ENCODE measurements at regions not wholly inside any gene's neighbourhood (a gene's known extent, or its start where the extent isn't known, plus 50 kb on each side); places are given as distances from the start of the nearest gene placed in this dataset.

DNA sequence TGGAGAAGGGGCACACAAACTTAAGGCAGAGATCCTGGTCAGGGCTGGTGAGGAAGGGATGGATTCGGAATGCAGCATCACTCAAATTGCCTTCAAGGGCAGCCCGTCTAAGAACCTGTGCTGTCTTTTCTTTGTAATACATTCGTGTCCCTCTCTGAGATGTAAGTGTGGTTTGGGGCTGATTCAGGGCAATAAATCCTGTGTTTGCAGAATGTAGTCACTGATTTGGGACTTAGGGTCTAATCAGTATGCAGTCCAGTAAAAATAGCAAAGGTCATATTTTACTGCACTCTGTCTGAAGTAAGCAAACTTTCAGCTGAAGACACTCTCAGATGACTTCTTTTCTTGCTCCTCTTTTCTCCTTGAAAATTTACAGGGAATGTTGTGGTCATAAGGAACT lies 93.8 kb upstream of the C1QTNF9B start:
- H3K36me3 ChIP-seq (ENCODE audit: control insufficient read depth, low read length), result no peaks in the 10 kb centered on the region
- H3K9me2 ChIP-seq (replicated peaks; ENCODE audit: control insufficient read depth, low read length), result no peaks in the 10 kb centered on the region
- no peaks in the 10 kb centered on the region for H3K79me2 ChIP-seq (ENCODE audit: control insufficient read depth, low read length)
- H3K27me3 ChIP-seq (ENCODE audit: control insufficient read depth, low read length), result peaks cover 28% of the 10 kb centered on the region; the same call in 1 of the 2 replicates
- no peaks in the 10 kb centered on the region for H3K4me1 ChIP-seq (ENCODE audit: control insufficient read depth, low read length)
- no peaks in the 10 kb centered on the region for H4K20me1 ChIP-seq (ENCODE audit: control insufficient read depth, insufficient read depth, low read depth, low read length)
- no peak overlapping the region for H3K4me2 ChIP-seq (ENCODE audit: low read length)
- H3K9me3 ChIP-seq (ENCODE audit: control insufficient read depth, insufficient read depth, low read length), result no peaks in the 10 kb centered on the region
- H3K4me3 ChIP-seq (ENCODE audit: low read length), result no peak overlapping the region
- H3K27ac ChIP-seq (ENCODE audit: low read depth, low read length), result no peak overlapping the region
- no peaks in the 10 kb centered on the region for H3F3A ChIP-seq (ENCODE audit: control insufficient read depth, insufficient read depth)
- TF ChIP-seq, protein P1, sequence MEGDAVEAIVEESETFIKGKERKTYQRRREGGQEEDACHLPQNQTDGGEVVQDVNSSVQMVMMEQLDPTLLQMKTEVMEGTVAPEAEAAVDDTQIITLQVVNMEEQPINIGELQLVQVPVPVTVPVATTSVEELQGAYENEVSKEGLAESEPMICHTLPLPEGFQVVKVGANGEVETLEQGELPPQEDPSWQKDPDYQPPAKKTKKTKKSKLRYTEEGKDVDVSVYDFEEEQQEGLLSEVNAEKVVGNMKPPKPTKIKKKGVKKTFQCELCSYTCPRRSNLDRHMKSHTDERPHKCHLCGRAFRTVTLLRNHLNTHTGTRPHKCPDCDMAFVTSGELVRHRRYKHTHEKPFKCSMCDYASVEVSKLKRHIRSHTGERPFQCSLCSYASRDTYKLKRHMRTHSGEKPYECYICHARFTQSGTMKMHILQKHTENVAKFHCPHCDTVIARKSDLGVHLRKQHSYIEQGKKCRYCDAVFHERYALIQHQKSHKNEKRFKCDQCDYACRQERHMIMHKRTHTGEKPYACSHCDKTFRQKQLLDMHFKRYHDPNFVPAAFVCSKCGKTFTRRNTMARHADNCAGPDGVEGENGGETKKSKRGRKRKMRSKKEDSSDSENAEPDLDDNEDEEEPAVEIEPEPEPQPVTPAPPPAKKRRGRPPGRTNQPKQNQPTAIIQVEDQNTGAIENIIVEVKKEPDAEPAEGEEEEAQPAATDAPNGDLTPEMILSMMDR (IDR thresholded peaks at IDR 0.05; ENCODE audit: low read depth, low read length, poor library complexity, severe bottlenecking), result no peak
- TF ChIP-seq EZH2phosphoT487 (IDR thresholded peaks at IDR 0.05; ENCODE audit: borderline replicate concordance, low read length), result no peak

DNA sequence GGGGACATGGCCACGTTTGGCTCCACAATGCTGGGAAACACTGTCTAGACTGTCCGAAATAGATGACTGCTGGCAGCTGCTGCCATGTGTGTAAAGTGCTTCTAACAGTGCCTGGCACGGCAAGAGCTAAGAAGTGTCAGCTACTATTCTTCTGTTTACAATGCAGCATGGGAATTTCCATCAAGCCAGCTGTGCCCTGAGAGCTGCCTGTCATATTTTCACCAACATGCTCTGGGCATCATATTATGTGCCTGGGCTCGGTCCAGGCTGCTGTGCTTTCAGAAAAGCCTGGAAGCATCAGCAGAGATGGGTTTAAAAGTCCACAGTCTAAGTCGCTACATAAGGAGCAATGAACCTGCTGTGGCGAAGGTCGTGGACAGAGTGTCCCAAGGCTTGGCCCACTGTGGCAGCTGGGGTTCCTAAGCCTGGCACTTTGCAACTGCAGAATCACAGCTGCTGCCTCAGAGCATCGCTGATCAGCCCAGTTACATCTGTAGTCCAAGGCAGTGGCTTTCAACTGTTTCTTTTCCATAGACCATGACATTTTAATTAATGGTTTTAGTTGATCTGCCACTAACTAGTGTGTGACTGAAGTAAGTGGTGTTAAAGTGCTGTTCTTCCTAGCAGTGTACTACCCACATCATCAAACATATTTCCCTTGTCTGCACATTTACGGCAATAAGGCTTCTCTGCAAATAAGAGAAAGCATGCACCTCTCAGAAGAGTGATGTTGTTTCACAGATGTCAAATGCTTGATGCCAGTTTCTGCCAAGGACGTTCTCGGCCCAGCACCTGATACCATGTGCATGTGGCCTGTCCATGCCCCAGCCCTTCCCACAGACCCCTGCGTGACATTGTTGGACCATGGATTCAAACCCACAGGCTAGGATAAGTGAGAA lies 95.7 kb upstream of the C1QTNF9B start:
- Histone ChIP-seq H3K9me3 (ENCODE audit: control insufficient read depth, insufficient read depth, low read length) (no peaks in the 10 kb centered on the region), H3K27me3 (ENCODE audit: control insufficient read depth, low read length) (peaks cover 32% of the 10 kb centered on the region; the same call in 1 of the 2 replicates)
- TF ChIP-seq, protein P1 (IDR thresholded peaks at IDR 0.05; ENCODE audit: low read depth, low read length, poor library complexity, severe bottlenecking), result no peak
- no peak for TF ChIP-seq EZH2phosphoT487 (IDR thresholded peaks at IDR 0.05; ENCODE audit: borderline replicate concordance, low read length)

DNA sequence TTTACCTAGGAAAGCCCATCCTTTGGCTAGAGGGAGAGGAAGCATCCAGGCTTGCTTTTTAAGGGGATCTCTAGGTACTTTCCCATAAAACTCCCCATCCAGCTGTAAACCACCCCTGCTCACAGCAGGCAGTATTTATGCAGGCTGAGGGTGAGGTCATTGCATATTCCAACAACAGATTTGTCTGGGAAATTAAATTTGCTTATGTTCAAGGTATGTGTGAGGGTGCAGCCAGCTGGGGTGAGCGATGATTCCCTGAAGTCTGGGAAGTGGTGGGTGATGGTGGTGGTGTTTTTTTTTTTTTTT lies 96.3 kb upstream of the C1QTNF9B start:
- H3K27ac ChIP-seq (ENCODE audit: low read depth, low read length), result no peak overlapping the region
- TF ChIP-seq, protein P1 (IDR thresholded peaks at IDR 0.05; ENCODE audit: low read depth, low read length, poor library complexity, severe bottlenecking), result no peak
- no peak for TF ChIP-seq EZH2phosphoT487 (IDR thresholded peaks at IDR 0.05; ENCODE audit: borderline replicate concordance, low read length)

More for the DNA sequence above, 95.7 kb upstream of the C1QTNF9B start:
- no peaks in the 10 kb centered on the region for H4K20me1 ChIP-seq (ENCODE audit: control insufficient read depth, insufficient read depth, low read depth, low read length)
- H3K9me2 ChIP-seq (replicated peaks; ENCODE audit: control insufficient read depth, low read length), result no peaks in the 10 kb centered on the region
- H3K4me3 ChIP-seq (ENCODE audit: low read length), result no peak overlapping the region
- H3K27ac ChIP-seq (ENCODE audit: low read depth, low read length), result no peak overlapping the region
- no peaks in the 10 kb centered on the region for H3K79me2 ChIP-seq (ENCODE audit: control insufficient read depth, low read length)
- H3K4me2 ChIP-seq (ENCODE audit: low read length), result no peak overlapping the region
- no peaks in the 10 kb centered on the region for H3F3A ChIP-seq (ENCODE audit: control insufficient read depth, insufficient read depth)
- no peaks in the 10 kb centered on the region for H3K36me3 ChIP-seq (ENCODE audit: control insufficient read depth, low read length)
- H3K4me1 ChIP-seq (ENCODE audit: control insufficient read depth, low read length), result no peaks in the 10 kb centered on the region

More for the DNA sequence above, 96.3 kb upstream of the C1QTNF9B start:
- peaks cover 32% of the 10 kb centered on the region; the same call in 1 of the 2 replicates for H3K27me3 ChIP-seq (ENCODE audit: control insufficient read depth, low read length)
- no peaks in the 10 kb centered on the region for H3K9me2 ChIP-seq (replicated peaks; ENCODE audit: control insufficient read depth, low read length)
- H3K79me2 ChIP-seq (ENCODE audit: control insufficient read depth, low read length), result no peaks in the 10 kb centered on the region
- no peaks in the 10 kb centered on the region for H3K4me1 ChIP-seq (ENCODE audit: control insufficient read depth, low read length)
- H3K9me3 ChIP-seq (ENCODE audit: control insufficient read depth, insufficient read depth, low read length), result no peaks in the 10 kb centered on the region
- no peaks in the 10 kb centered on the region for H3F3A ChIP-seq (ENCODE audit: control insufficient read depth, insufficient read depth)
- no peaks in the 10 kb centered on the region for H4K20me1 ChIP-seq (ENCODE audit: control insufficient read depth, insufficient read depth, low read depth, low read length)
- no peaks in the 10 kb centered on the region for H3K36me3 ChIP-seq (ENCODE audit: control insufficient read depth, low read length)
- H3K4me3 ChIP-seq (ENCODE audit: low read length), result no peak overlapping the region
- H3K4me2 ChIP-seq (ENCODE audit: low read length), result no peak overlapping the region
